Neural progenitor cell (in vitro differentiated cells): ENCODE measurements at regions not wholly inside any gene's neighbourhood (a gene's known extent, or its start where the extent isn't known, plus 50 kb on each side); places are given as distances from the start of the nearest gene placed in this dataset.

ENCODE experiments used
- DNase-seq: peaks from one replicate; pipeline ENCODE4 v3.0.0-alpha.2; 2016; ENCODE audit warnings: low spot score
- H2AFZ ChIP-seq: fragments of 200-600 bp; sonication (generic); replicated peaks from 2 replicates; pipeline ENCODE4 v1.6.1; 2016; ENCODE audit warnings: antibody characterized with exemption
- H3F3A ChIP-seq: fragments of 200-600 bp; sonication (generic); 2 replicates; pipeline ENCODE4 v1.6.1; 2016; ENCODE audit warnings: antibody characterized with exemption, low read depth
- H3K27ac ChIP-seq: fragments of 200-600 bp; sonication (generic); 2 replicates; pipeline ENCODE4 v1.5.1; 2016; ENCODE audit warnings: mild to moderate bottlenecking
- H3K27me3 ChIP-seq: fragments of 200-600 bp; sonication (generic); 2 replicates; pipeline ENCODE4 v1.6.1; 2016; ENCODE audit warnings: mild to moderate bottlenecking, moderate library complexity
- H3K36me3 ChIP-seq: fragments of 200-600 bp; sonication (generic); 2 replicates; pipeline ENCODE4 v1.5.1; 2016
- H3K4me1 ChIP-seq: fragments of 200-600 bp; sonication (generic); 2 replicates; pipeline ENCODE4 v1.6.1; 2016; ENCODE audit warnings: mixed run types
- H3K4me2 ChIP-seq: fragments of 200-600 bp; sonication (generic); 2 replicates; pipeline ENCODE4 v1.6.1; 2016
- H3K4me3 ChIP-seq: fragments of 200-600 bp; sonication (generic); 2 replicates; pipeline ENCODE4 v1.5.1; 2016
- H3K79me2 ChIP-seq: fragments of 200-600 bp; sonication (generic); 2 replicates; pipeline ENCODE4 v1.6.1; 2016; ENCODE audit warnings: low read depth
- H3K9ac ChIP-seq: fragments of 200-600 bp; sonication (generic); 2 replicates; pipeline ENCODE4 v1.6.1; 2016
- H3K9me3 ChIP-seq: fragments of 200-600 bp; sonication (generic); 2 replicates; pipeline ENCODE4 v1.5.1; 2016; ENCODE audit warnings: low read depth
- H4K20me1 ChIP-seq: fragments of 200-600 bp; sonication (generic); 2 replicates; pipeline ENCODE4 v1.6.1; 2016; ENCODE audit warnings: low read depth
- H3K27ac Mint-ChIP-seq: 3 replicates; pipeline ENCODE4 v1.8.0; 2021; ENCODE audit warnings: mixed read lengths
- H3K27me3 Mint-ChIP-seq: 2 replicates; pipeline ENCODE4 v1.8.0; 2022; ENCODE audit warnings: low read depth, mild to moderate bottlenecking, inconsistent platforms, moderate library complexity, mixed read lengths; ENCODE audit not compliant: insufficient read depth
- H3K36me3 Mint-ChIP-seq: 3 replicates; pipeline ENCODE4 v1.8.0; 2021; ENCODE audit warnings: mixed read lengths
- H3K4me1 Mint-ChIP-seq: 3 replicates; pipeline ENCODE4 v1.8.0; 2021; ENCODE audit warnings: mixed read lengths
- H3K4me3 Mint-ChIP-seq: 3 replicates; pipeline ENCODE4 v1.8.0; 2021; ENCODE audit warnings: mild to moderate bottlenecking, moderate library complexity, mixed read lengths
- H3K9me3 Mint-ChIP-seq: 3 replicates; pipeline ENCODE4 v1.8.0; 2020; ENCODE audit warnings: mixed read lengths
- CTCF ChIP-seq: fragments of 200-600 bp; sonication (generic); IDR thresholded peaks from 2 replicates; pipeline ENCODE4 v1.5.1; 2017; ENCODE audit warnings: antibody characterized with exemption, mild to moderate bottlenecking
- EZH2 ChIP-seq: fragments of 200-600 bp; sonication (generic); IDR thresholded peaks from 2 replicates; pipeline ENCODE4 v1.6.1; 2017; ENCODE audit warnings: antibody characterized with exemption, mild to moderate bottlenecking, moderate library complexity
- EZH2phosphoT487 ChIP-seq: fragments of 200-600 bp; sonication (generic); IDR thresholded peaks from 2 replicates; pipeline ENCODE4 v1.6.1; 2017; ENCODE audit warnings: antibody characterized with exemption

- Mint-ChIP-seq H3K27me3 (peaks cover 6% of the 10 kb centered on the region), H3K36me3 (no peaks in the 10 kb centered on the region), H3K27ac (no peak overlapping the region), H3K9me3 (peaks cover 4% of the 10 kb centered on the region), H3K4me1 (peaks cover 20% of the 10 kb centered on the region), H3K4me3 (no peak overlapping the region)
- Histone ChIP-seq H3K9me3 (no peaks in the 10 kb centered on the region), H3K4me2 (no peak overlapping the region), H3F3A (no peaks in the 10 kb centered on the region), H3K36me3 (no peaks in the 10 kb centered on the region), H3K9ac (no peak overlapping the region), H2AFZ (peak overlapping the region; percentile 55), H3K79me2 (no peaks in the 10 kb centered on the region), H3K4me3 (no peak overlapping the region), H4K20me1 (no peaks in the 10 kb centered on the region), H3K27ac (no peak overlapping the region), H3K27me3 (no peaks in the 10 kb centered on the region), H3K4me1 (peaks cover 8% of the 10 kb centered on the region)
- DNase-seq = no peak
- no peak for TF ChIP-seq EZH2phosphoT487
- no peak for TF ChIP-seq CTCF
- TF ChIP-seq EZH2 = no peak
Observed at GRCh38 chr6:4480788-4481735, 295.1 kb upstream of the CDYL start.

- Mint-ChIP-seq H3K27me3 (peaks cover 6% of the 10 kb centered on the region), H3K36me3 (no peaks in the 10 kb centered on the region), H3K4me3 (no peak overlapping the region), H3K27ac (no peak overlapping the region), H3K4me1 (peaks cover 20% of the 10 kb centered on the region), H3K9me3 (peaks cover 2% of the 10 kb centered on the region)
- Histone ChIP-seq H2AFZ (no peak overlapping the region), H3K9me3 (no peaks in the 10 kb centered on the region), H3K27me3 (no peaks in the 10 kb centered on the region), H3K27ac (no peak overlapping the region), H3F3A (no peaks in the 10 kb centered on the region), H3K4me1 (peaks cover 8% of the 10 kb centered on the region), H3K79me2 (no peaks in the 10 kb centered on the region), H3K9ac (no peak overlapping the region), H3K4me3 (no peak overlapping the region), H3K4me2 (no peak overlapping the region), H4K20me1 (no peaks in the 10 kb centered on the region), H3K36me3 (no peaks in the 10 kb centered on the region)
- DNase-seq = no peak
- TF ChIP-seq CTCF (no peak), EZH2 (no peak), EZH2phosphoT487 (no peak)
Observed at GRCh38 chr6:4478098-4478497, 298.1 kb upstream of the CDYL start.

- Histone ChIP-seq H3K4me2 (no peak overlapping the region), H3K36me3 (no peaks in the 10 kb centered on the region), H4K20me1 (no peaks in the 10 kb centered on the region), H3K9ac (no peak overlapping the region), H3K79me2 (no peaks in the 10 kb centered on the region), H3K27me3 (no peaks in the 10 kb centered on the region), H3K9me3 (no peaks in the 10 kb centered on the region), H3K27ac (no peak overlapping the region), H3F3A (no peaks in the 10 kb centered on the region), H3K4me1 (no peaks in the 10 kb centered on the region), H3K4me3 (no peak overlapping the region), H2AFZ (no peak overlapping the region)
- peaks cover 2% of the 10 kb centered on the region for H3K36me3 Mint-ChIP-seq
- peaks cover 20% of the 10 kb centered on the region for H3K9me3 Mint-ChIP-seq
- H3K4me3 Mint-ChIP-seq = no peak overlapping the region
- TF ChIP-seq EZH2phosphoT487 (no peak), EZH2 (no peak), CTCF (no peak)
- no peak for DNase-seq
- H3K27ac Mint-ChIP-seq = no peak overlapping the region
- H3K4me1 Mint-ChIP-seq = no peaks in the 10 kb centered on the region
- H3K27me3 Mint-ChIP-seq = peaks cover 5% of the 10 kb centered on the region
Observed at GRCh38 chr6:4474810-4475209, 301.4 kb upstream of the CDYL start.
